Pons (tissue), 1 donor: ENCODE measurements at regions not wholly inside any gene's neighbourhood (a gene's known extent, or its start where the extent isn't known, plus 50 kb on each side); places are given as distances from the start of the nearest gene placed in this dataset.

ENCODE experiments used
- DNase-seq: peaks from one replicate; pipeline ENCODE4 v3.0.0-alpha.2; 2016; ENCODE audit warnings: low spot score

DNA sequence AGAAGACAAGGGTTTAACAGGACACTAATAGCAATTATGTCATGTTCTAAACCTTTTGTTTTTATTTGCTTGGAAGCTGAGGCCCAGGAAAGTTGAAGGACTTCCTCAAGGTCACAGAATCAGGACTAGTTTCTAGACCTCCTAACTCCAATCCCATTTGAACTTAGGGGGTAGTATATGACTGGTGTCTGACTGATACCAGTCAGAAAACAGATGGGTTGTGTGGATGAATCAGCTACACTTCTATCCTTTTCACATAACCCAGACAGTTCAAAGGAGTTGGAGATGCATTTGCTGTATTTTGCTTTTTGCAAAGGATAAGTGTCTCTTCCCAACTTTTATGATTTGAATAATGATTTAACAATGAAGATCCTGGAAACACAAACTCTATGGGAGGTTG is 322.5 kb downstream of the HLX start:
- no peak for DNase-seq

- peak; percentile 75 for DNase-seq
These were observed 324.2 kb downstream of the HLX start for GRCh38 chr1:221203224-221204054.

DNA sequence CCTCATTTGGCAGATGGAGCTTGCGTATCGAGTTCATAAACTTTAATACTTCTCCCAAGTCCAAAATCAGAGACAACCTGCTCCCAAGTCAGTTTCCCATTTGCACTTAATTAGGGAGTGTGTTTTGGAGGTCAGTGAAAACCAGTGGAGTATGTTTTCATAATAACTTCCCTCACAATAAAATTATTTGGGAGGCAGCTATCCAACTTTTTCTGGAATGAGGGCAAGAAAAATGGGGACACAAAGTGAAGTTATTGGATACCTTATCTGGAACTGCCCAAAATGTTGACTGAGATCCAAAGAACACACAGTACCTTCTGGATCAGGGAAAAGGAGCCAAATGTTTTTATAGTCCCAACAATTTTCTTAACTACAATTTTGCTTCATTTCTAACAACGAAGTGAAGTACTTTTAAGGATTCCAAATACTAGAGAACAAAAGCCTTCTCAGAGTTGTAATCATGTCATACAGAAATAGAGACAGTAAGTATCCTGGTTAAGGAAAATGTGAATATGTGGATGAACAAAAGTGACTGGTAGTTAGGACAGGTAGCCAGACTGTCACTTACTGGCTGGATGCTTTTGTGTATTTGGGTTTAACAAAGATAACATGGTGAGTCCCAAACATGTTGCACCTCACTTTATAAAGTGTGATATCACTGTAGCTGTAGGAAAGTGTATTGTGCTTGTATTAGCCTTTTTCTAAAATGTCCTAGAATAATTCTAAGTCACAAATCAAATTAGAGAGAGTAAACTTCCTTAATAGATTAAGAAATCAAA is 325.0 kb downstream of the HLX start:
- DNase-seq, result no peak

DNA sequence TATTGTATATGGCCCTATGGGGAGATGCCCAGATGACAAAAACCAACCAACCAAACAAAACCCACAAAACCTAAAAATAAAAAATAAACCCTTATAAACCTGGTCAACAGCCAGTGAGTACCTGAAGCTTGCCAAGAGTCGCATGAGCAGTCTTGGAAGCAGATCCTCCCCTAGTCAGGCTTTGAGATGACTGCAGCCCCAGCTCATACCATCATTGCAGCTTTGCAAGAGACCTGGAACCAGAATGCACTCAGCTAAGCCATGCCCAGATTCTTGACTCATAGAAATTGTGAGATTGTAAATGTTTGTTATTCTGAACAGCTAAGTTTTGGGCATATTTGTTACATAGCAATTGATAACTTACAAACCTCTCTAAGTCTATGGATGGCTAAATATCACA is 326.8 kb downstream of the HLX start:
- no peak for DNase-seq

DNA sequence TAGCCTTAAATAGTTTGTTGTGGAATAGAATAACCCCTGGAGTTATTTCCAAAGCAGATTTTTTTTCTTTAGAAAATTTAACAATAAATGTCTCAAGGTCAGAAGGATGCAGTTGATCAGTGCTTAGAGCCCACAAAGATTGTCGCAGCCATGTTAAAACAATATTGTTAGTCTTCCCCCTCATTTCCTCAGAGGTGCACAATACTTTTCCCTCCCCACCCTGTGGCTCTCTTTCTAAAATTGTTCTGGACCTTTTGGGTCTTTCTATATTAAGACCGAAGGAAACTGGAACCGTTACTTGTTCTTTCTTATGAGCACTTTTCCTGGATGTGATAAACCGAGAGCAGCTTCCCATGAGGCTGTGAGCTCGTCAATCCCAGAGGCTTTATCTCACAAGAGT is 333.7 kb downstream of the HLX start:
- DNase-seq, result no peak

GRCh38 chr1:221217029-221217428 is 337.8 kb downstream of the HLX start:
- no peak for DNase-seq

- no peak for DNase-seq
These were observed 344.0 kb downstream of the HLX start for GRCh38 chr1:221223281-221223680.

DNA sequence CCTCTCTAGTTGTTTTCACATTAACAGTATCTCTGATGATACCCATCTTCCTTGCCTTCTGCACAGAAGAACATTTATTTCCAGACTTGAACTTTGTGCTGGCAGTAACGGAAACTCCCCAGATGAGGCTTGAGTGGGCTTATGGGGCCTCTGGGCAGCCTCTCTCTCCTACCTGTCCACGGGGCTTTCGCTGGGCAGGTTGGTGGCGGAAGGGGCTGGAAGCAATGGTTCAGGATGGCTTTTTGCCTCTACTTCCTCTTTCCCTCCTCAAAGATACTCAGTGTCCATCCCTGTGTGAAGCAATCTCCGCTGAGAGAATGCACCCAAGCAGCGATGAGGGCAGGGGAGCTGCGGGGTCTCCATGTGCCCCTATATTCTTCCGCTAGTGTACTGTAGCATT is 348.2 kb downstream of the HLX start:
- no peak for DNase-seq

GRCh38 chr1:221227872-221228337 is 348.7 kb downstream of the HLX start:
- DNase-seq, result no peak

- no peak for DNase-seq
These were observed 349.4 kb downstream of the HLX start for GRCh38 chr1:221228594-221228993.

- no peak for DNase-seq
These were observed 351.4 kb downstream of the HLX start for GRCh38 chr1:221230605-221231004.

- no peak for DNase-seq
These were observed 355.5 kb downstream of the HLX start for GRCh38 chr1:221234791-221235190.

DNA sequence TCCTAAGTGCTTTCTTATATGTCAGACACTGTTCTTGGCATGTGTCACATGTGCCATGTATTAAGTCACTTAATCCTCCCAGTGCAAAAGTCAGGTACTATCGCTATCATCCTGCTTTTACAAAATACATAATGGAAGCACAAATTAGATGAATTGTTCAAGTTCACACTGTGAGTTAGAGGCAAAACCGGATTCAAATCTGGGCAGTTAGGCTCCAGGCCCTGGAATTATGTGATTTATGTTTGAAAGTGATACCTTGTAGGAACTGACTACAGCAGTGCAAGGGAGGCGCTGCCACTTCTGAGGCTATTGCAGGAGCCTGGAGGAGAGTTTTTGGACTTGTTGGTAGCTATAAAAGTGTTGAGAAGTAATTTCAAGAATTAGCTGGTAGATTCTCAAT is 358.3 kb downstream of the HLX start:
- DNase-seq, result no peak

DNA sequence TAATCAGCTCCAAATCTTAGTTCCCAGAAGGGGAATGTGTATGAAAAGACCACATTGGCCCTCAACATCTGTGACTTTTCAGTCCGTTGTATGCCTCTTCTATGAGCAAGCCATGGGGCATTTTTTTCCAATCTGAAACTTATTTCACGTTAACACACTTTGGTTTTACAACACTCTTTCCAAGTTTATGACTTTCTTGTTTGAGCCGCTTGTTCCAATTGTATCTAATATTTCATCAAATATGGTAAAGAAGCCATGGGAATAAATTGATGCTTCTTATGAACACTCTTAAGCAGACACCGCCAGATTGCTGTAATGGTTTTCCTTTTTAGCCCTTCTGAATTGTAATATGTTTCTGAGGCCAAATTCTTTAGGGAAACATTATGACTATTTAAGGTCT is 359.9 kb downstream of the HLX start:
- DNase-seq, result no peak

DNA sequence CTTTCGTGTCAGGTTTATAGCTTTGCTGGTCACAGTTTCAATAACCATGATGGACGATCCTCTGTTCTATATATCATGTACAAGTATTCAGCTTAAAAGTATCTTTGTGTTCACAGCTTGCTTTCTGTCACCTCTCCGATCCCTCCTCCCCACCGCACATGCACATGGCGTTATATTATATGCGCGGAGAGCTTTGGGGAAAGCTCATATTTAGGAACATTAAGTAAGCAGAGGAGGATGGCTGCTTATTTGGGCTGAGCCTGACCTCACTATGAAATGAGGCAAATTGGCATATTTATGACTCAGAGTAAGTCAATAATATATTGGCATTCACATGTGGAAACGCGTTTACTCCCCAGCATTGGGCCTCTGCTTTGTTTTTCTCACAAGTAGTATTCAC is 360.5 kb downstream of the HLX start:
- no peak for DNase-seq

- no peak for DNase-seq
These were observed 361.4 kb downstream of the HLX start for GRCh38 chr1:221240690-221241089.

DNA sequence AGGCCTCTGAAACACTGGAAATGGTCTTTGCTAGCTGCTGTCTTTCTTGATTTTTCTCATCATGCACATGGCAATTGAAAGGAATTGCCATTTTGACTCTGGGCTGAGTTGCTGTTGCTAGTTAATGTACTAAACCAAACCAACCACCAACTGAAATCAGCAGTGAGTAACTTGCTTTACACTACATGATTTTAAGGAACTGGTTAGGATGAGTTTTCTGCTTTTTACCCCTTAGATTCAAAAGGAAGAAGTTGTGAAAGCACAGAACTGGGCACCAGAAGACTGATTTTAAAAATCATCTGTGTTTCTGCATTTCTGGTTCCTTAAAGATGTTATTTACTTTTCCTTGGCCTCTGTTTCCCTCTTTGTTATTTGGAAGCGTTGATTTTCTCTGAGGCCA is 361.9 kb downstream of the HLX start:
- DNase-seq, result no peak

DNA sequence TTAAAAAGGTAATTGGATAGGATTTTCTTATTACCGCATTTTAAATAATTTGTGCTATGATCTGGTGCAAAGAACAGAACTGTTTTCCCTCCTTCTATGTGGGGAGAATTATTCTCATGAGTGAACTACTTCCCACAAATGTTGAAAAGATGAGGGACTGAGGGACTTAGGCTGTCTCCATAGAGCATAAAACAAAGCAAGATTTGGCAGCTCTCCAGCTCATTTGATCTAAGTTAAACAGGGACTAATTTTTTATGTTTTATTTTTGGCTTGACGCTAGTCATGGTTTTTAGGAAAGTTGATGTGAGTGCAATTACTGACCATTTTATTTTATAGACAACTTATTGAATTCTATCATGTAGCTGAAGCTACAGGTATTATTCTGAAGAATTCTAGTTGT is 362.3 kb downstream of the HLX start:
- DNase-seq, result no peak

GRCh38 chr1:221246067-221246466 is 366.8 kb downstream of the HLX start:
- DNase-seq, result no peak

DNA sequence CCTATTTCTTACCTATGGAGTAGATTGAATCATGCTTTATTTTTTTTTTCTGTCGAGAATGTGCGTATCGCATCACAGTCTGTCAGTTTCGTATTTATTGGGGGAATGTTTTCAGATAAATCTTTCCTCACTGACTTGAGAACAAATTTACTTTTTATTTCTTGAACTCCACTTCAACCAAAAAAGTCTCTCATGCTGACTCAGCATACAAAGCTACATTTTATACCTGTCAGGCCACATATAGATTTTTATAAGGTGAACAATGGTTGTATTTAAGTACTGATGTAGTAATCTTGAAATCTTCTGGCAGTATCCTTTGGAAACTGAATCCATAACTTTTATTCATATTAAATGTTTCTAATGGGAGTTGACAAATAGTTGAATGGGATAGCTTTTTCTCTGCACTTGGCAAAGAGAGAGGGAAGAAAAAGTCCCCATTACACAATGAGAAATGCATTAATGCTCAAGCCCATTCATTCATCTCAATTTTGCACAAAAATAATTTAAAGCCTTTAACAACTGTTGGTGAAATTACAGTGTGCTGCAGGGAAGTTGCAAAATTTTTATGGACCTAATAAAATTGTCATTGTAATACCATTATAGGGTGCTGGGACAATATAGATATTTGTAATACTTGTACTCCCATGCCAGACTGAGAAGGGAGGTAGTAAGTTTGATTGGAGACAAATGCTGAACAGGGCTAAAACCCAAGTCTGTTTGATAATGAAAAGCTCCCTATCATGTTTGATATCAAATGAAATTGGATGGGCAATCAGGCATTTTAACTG is 367.6 kb downstream of the HLX start:
- no peak for DNase-seq

DNA sequence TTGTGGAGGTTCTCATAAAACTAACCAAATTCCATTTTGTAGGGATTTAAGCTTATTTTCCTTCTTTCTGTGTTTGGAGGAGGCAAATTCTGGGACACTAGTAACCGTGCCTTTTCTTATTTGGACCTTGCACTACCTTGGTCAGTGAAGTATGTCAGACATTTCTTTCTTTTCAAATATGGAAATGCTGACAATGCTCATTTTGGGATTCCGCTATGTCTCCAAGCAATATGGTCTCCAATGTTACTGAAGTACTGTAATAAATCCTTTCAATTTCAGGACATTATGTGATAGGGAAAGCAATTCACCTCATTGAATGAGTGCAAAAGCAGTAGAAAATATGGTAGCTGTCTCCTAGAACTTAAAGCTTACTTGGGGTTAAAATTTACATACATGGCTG is 372.3 kb downstream of the HLX start:
- DNase-seq, result no peak

GRCh38 chr1:221254813-221255212 is 375.6 kb downstream of the HLX start:
- no peak for DNase-seq

DNA sequence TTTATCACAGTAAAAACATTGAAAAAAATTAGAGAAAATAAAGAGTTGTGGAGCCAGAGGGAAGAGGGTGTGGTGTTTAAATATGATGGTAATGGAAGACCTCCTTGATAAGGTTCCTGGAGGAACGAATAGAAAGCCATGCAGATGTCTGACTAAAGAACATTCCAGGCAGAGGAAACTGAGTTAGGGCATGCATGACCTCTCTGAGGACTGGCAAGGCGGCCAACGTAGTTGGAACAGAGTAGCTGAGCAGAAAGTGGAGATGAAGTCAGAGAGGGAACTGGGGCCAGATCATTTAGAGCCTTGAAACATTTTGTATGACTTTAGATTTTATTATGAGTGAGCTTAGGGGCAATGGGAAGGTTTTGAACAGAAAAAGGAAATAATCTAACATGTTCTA is 377.5 kb downstream of the HLX start:
- no peak for DNase-seq
